KMS-11 (cell line): ENCODE measurements at regions not wholly inside any gene's neighbourhood (a gene's known extent, or its start where the extent isn't known, plus 50 kb on each side); places are given as distances from the start of the nearest gene placed in this dataset.

Source experiments
- H2AFZ ChIP-seq: fragments of 200-600 bp; sonication (generic); 2 replicates; pipeline ENCODE4 v1.6.1; 2016; ENCODE audit warnings: antibody characterized with exemption, mixed run types, low read depth
- H3K27ac ChIP-seq: fragments of 200-600 bp; sonication (generic); 2 replicates; pipeline ENCODE4 v1.6.1; 2016; ENCODE audit warnings: mild to moderate bottlenecking, mixed run types
- H3K27me3 ChIP-seq: fragments of 200-600 bp; sonication (generic); 2 replicates; pipeline ENCODE4 v1.6.1; 2017; ENCODE audit warnings: mild to moderate bottlenecking, low read depth, mixed run types, moderate library complexity; ENCODE audit not compliant: insufficient read depth
- H3K36me3 ChIP-seq: fragments of 200-600 bp; sonication (generic); 2 replicates; pipeline ENCODE4 v1.6.1; 2017; ENCODE audit warnings: mild to moderate bottlenecking, mixed run types; ENCODE audit not compliant: insufficient read depth
- H3K4me1 ChIP-seq: fragments of 200-600 bp; sonication (generic); 2 replicates; pipeline ENCODE4 v1.6.1; 2016; ENCODE audit warnings: mild to moderate bottlenecking, low read depth, mixed run types; ENCODE audit not compliant: poor library complexity, severe bottlenecking
- H3K4me2 ChIP-seq: fragments of 200-600 bp; sonication (generic); 2 replicates; pipeline ENCODE4 v1.7.0; 2016; ENCODE audit warnings: mild to moderate bottlenecking, mixed run types
- H3K4me3 ChIP-seq: fragments of 200-600 bp; sonication (generic); IDR thresholded peaks from 2 replicates; pipeline ENCODE4 v1.6.1; 2017; ENCODE audit warnings: low read depth, low read length, mixed read lengths; ENCODE audit not compliant: insufficient read depth
- H3K79me2 ChIP-seq: fragments of 200-600 bp; sonication (generic); 2 replicates; pipeline ENCODE4 v1.6.1; 2016; ENCODE audit warnings: low read depth, mixed run types; ENCODE audit not compliant: insufficient read depth
- H3K9ac ChIP-seq: fragments of 200-600 bp; sonication (generic); 2 replicates; pipeline ENCODE4 v1.6.1; 2016; ENCODE audit warnings: mild to moderate bottlenecking, mixed run types
- H4K20me1 ChIP-seq: fragments of 200-600 bp; sonication (generic); 2 replicates; pipeline ENCODE4 v1.6.1; 2016; ENCODE audit warnings: mild to moderate bottlenecking, mixed run types; ENCODE audit not compliant: insufficient read depth
- CTCF ChIP-seq: fragments of 200-600 bp; sonication (generic); conservative IDR thresholded peaks from 2 replicates; pipeline ENCODE4 v1.6.1; 2017; ENCODE audit warnings: low read depth, mild to moderate bottlenecking, antibody characterized with exemption, low read length, moderate library complexity, mixed read lengths

DNA sequence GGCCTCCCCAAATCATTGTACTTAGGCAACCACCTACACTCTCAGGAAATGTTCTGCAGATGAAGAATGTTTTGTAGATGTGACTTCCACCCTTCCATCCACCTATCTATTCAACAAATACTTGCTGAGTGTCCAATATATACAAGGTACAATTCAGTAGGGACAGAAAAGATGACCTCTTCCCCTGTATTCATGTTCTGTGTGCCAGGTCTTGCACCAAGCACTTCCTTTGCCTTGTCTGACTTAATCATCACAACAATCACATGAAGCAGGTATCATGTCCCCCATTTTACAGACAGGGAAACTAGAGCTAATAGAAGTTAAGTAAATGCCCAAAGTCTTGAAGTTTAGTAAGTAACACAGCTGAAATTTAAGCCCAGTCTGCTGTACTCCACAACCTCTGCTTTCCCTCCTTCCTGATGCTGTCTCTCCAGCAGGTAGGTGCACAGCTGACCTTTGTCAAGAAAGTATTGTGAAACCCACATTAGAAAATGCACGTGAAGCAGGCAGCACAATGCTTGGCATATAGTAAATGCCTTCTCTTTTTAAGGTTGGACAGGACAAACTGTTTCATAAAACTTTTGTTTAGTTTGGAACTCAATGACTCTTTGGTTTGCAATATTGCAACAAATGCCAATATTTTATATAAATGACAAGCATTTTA lies 296.5 kb downstream of the DEPDC1B start:
- H3K79me2 ChIP-seq, result no peaks in the 10 kb centered on the region
- H2AFZ ChIP-seq, result no peak overlapping the region
- no peaks in the 10 kb centered on the region for H3K36me3 ChIP-seq
- H3K27me3 ChIP-seq, result no peaks in the 10 kb centered on the region
- no peaks in the 10 kb centered on the region for H4K20me1 ChIP-seq
- H3K4me1 ChIP-seq, result no peaks in the 10 kb centered on the region
- H3K4me2 ChIP-seq, result no peak overlapping the region
- TF ChIP-seq CTCF, result no peak
- no peak overlapping the region for H3K27ac ChIP-seq
- no peak overlapping the region for H3K9ac ChIP-seq
- H3K4me3 ChIP-seq, result no peak overlapping the region

- Histone ChIP-seq H3K79me2 (no peaks in the 10 kb centered on the region), H3K4me3 (no peak overlapping the region), H3K27me3 (no peaks in the 10 kb centered on the region), H3K9ac (no peak overlapping the region), H3K4me1 (no peaks in the 10 kb centered on the region), H2AFZ (no peak overlapping the region), H3K36me3 (no peaks in the 10 kb centered on the region), H3K27ac (no peak overlapping the region), H3K4me2 (no peak overlapping the region), H4K20me1 (no peaks in the 10 kb centered on the region)
- no peak for TF ChIP-seq CTCF
Observed at GRCh38 chr5:60402161-60402785, 297.7 kb downstream of the DEPDC1B start.

GRCh38 chr5:60401526-60401925 lies 298.4 kb downstream of the DEPDC1B start:
- Histone ChIP-seq H3K9ac (no peak overlapping the region), H3K36me3 (no peaks in the 10 kb centered on the region), H3K4me2 (no peak overlapping the region), H3K27me3 (no peaks in the 10 kb centered on the region), H3K27ac (no peak overlapping the region), H3K4me3 (no peak overlapping the region), H2AFZ (no peak overlapping the region), H3K4me1 (no peaks in the 10 kb centered on the region), H3K79me2 (no peaks in the 10 kb centered on the region), H4K20me1 (no peaks in the 10 kb centered on the region)
- no peak for TF ChIP-seq CTCF

DNA sequence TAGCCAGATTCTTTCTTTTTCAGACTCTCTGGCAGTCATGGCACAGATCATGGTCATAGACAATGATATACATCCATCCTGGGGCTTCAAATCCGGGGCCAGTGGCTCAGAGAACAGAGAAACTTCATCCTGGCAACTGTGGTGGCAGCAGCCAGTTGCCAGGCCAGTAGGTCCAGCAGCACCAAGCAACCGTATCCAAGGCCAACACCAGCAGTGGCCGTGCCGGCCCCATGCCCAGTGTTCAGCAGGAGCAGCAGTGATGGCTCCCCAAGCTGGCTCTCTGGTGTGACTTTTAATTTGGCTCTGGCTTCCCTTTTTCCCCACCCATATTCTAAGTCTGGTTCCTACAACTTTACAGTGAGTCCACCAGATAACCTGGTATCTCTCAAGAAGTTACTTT lies 300.5 kb downstream of the DEPDC1B start:
- Histone ChIP-seq H3K9ac (no peak overlapping the region), H3K27me3 (no peaks in the 10 kb centered on the region), H3K4me2 (no peak overlapping the region), H4K20me1 (no peaks in the 10 kb centered on the region), H3K4me3 (no peak overlapping the region), H3K4me1 (no peaks in the 10 kb centered on the region), H3K27ac (no peak overlapping the region), H2AFZ (no peak overlapping the region), H3K79me2 (no peaks in the 10 kb centered on the region), H3K36me3 (no peaks in the 10 kb centered on the region)
- TF ChIP-seq CTCF, result no peak
